GM21619 (cell line): ENCODE measurements at regions not wholly inside any gene's neighbourhood (a gene's known extent, or its start where the extent isn't known, plus 50 kb on each side); places are given as distances from the start of the nearest gene placed in this dataset.

ENCODE experiments used
- ATAC-seq: cut with Tn5 transposase; IDR thresholded peaks from one replicate; pipeline ENCODE4 v1.9.1; 2021; ENCODE audit not compliant: unreplicated experiment

GRCh38 chr18:66674286-66674685, 70.4 kb upstream of the CDH19 start:
- no peak for ATAC-seq

- no peak for ATAC-seq
Observed at GRCh38 chr18:66668706-66669105, 64.8 kb upstream of the CDH19 start.

- no peak for ATAC-seq
Observed at GRCh38 chr18:66662632-66663031, 58.7 kb upstream of the CDH19 start.

GRCh38 chr18:66655407-66655806, 51.5 kb upstream of the CDH19 start:
- ATAC-seq: no peak
